NT2/D1 (cell line): ENCODE measurements at regions not wholly inside any gene's neighbourhood (a gene's known extent, or its start where the extent isn't known, plus 50 kb on each side); places are given as distances from the start of the nearest gene placed in this dataset.

Source experiments
- SUZ12 ChIP-seq: IDR thresholded peaks from 2 replicates; pipeline ENCODE4 v1.6.1; 2011; ENCODE audit not compliant: insufficient read length, insufficient read depth; ENCODE audit errors: extremely low read depth
- YY1 ChIP-seq: IDR thresholded peaks from 2 replicates; pipeline ENCODE4 v1.6.1; 2011; ENCODE audit not compliant: insufficient read length, insufficient read depth
- ZNF274 ChIP-seq: IDR thresholded peaks from 2 replicates; pipeline ENCODE4 v1.6.1; 2011; ENCODE audit warnings: mild to moderate bottlenecking, low read depth, low read length

- TF ChIP-seq ZNF274, result no peak
- TF ChIP-seq YY1, result no peak
- no peak for TF ChIP-seq SUZ12
Measured at GRCh38 chr21:35922618-35923017, 137.7 kb downstream of the SETD4 start.
